HepG2 (cell line): ENCODE measurements at regions not wholly inside any gene's neighbourhood (a gene's known extent, or its start where the extent isn't known, plus 50 kb on each side); places are given as distances from the start of the nearest gene placed in this dataset.

ENCODE experiments used
- ATAC-seq: fragments of 200-7000 bp; cut with Tn5 transposase; 3 replicates; pipeline ENCODE4 v1.9.1; 2020; ENCODE audit warnings: mild to moderate bottlenecking, moderate library complexity
- BruUV-seq: library from RNA; stranded (reverse); fragments of 400-500 nt; replicated peaks from 2 replicates; lab custom pipeline; 2021; lab: Mats Ljungman, UMichigan
- CTCF ChIA-PET: fragments of 300-600 bp; formaldehyde crosslinking; extraction: SDS; loops from one replicate; lab custom pipeline; 2021; ENCODE audit warnings: low total read pairs, inconsistent platforms, low intra/inter-chr PET ratio; lab: Yijun Ruan, JAX
- POLR2A ChIA-PET: fragments of 350-600 bp; sonication (Branson Sonifier 250); formaldehyde crosslinking; loops from one replicate; lab custom pipeline; 2020; ENCODE audit warnings: antibody characterized with exemption, inconsistent platforms; lab: Yijun Ruan, JAX
- DNase-seq: peaks from one replicate; pipeline ENCODE4 v3.0.0-alpha.2; 2015; ENCODE audit warnings: low spot score
- FAIRE-seq: peaks from 3 replicates; lab custom pipeline; 2011; peaks lifted over from hg19 to GRCh38; lab: Jason Lieb, UNC
- H2AFZ ChIP-seq: one replicate; pipeline ENCODE4 v1.6.1; 2011; ENCODE audit warnings: low read length, inconsistent platforms
- H3K27ac ChIP-seq: fragments of 300-600 bp; 3 replicates; pipeline ENCODE4 v1.8.0; 2011; ENCODE audit warnings: mixed run types, mild to moderate bottlenecking, mixed read lengths, low read length, inconsistent platforms; ENCODE audit not compliant: insufficient read depth; ENCODE audit errors: extremely low read length
- H3K27me3 ChIP-seq, 2 experiments: fragments of 200-600 bp in 1 of 2; 2 replicates in 1 of 2; 3 replicates in 1 of 2; pipeline versions ENCODE4 v1.6.0 to v1.8.0; 2011; ENCODE audit warnings: low read length in 2 of 2, mild to moderate bottlenecking in 2 of 2, moderate library complexity in 2 of 2, inconsistent platforms in 1 of 2; ENCODE audit not compliant: insufficient read depth in 2 of 2, control insufficient read depth in 1 of 2
- H3K36me3 ChIP-seq, 2 experiments: fragments of 200-600 bp in 1 of 2; replicated peaks in 1 of 2; 2 replicates in 1 of 2; 3 replicates in 1 of 2; pipeline versions ENCODE4 v1.5.1 to v1.8.0; 2011; ENCODE audit warnings: low read length in 2 of 2, inconsistent platforms in 1 of 2; ENCODE audit not compliant: insufficient read depth in 2 of 2, control insufficient read depth in 1 of 2
- H3K4me1 ChIP-seq: 2 replicates; pipeline ENCODE4 v1.5.1; 2012; ENCODE audit warnings: low read length, inconsistent platforms; ENCODE audit not compliant: insufficient read depth
- H3K4me2 ChIP-seq: 2 replicates; pipeline ENCODE4 v1.6.0; 2011; ENCODE audit warnings: low read depth, low read length, inconsistent platforms
- H3K4me3 ChIP-seq, 3 experiments: fragments of 200-600 bp in 1 of 3; sonication (generic), shearing (Covaris generic) in 1 of 3; replicated peaks in 1 of 3; 2 replicates each; pipeline ENCODE4 v1.5.1; 2011 to 2016; ENCODE audit warnings: low read length in 3 of 3, inconsistent platforms in 2 of 3, low read depth in 2 of 3, mild to moderate bottlenecking in 2 of 3, control low read depth in 1 of 3, mixed read lengths in 1 of 3; ENCODE audit not compliant: insufficient read depth in 1 of 3
- H3K79me2 ChIP-seq: one replicate; pipeline ENCODE4 v1.6.1; 2011; ENCODE audit warnings: low read length, inconsistent platforms; ENCODE audit not compliant: insufficient read depth
- H3K9ac ChIP-seq: 2 replicates; pipeline ENCODE4 v1.6.0; 2011; ENCODE audit warnings: mild to moderate bottlenecking, low read depth, low read length, inconsistent platforms; ENCODE audit not compliant: insufficient read depth
- H3K9me3 ChIP-seq: 2 replicates; pipeline ENCODE4 v1.5.1; 2012; ENCODE audit warnings: mild to moderate bottlenecking, low read length
- H4K20me1 ChIP-seq: 2 replicates; pipeline ENCODE4 v1.6.0; 2011; ENCODE audit warnings: inconsistent platforms, mild to moderate bottlenecking, low read length, moderate library complexity; ENCODE audit not compliant: insufficient read depth
- EED ChIP-seq: sonication (generic); formaldehyde crosslinking; IDR thresholded peaks from 2 replicates; pipeline ENCODE4 v1.5.0; 2020; ENCODE audit warnings: mild to moderate bottlenecking, missing genetic modification reagents
- GLI4 ChIP-seq: sonication (generic); formaldehyde crosslinking; IDR thresholded peaks from 2 replicates; pipeline ENCODE4 v1.5.1; 2020; ENCODE audit warnings: missing genetic modification reagents, mild to moderate bottlenecking, moderate library complexity, borderline replicate concordance
- NFIB ChIP-seq: sonication (generic); formaldehyde crosslinking; IDR thresholded peaks from 2 replicates; pipeline ENCODE4 v1.9.0; 2021; ENCODE audit warnings: missing genetic modification reagents, mild to moderate bottlenecking, borderline replicate concordance
- NR0B2 ChIP-seq: sonication (generic); formaldehyde crosslinking; IDR thresholded peaks from 2 replicates; pipeline ENCODE4 v1.4.0; 2020; ENCODE audit warnings: mild to moderate bottlenecking, missing genetic modification reagents
- PLRG1 ChIP-seq: fragments of 450-650 bp; conservative IDR thresholded peaks from 2 replicates; pipeline ENCODE4 v1.6.1; 2016
- POLR2G ChIP-seq: fragments of 200-400 bp; formaldehyde crosslinking; IDR thresholded peaks from 2 replicates; pipeline ENCODE4 v1.6.1; 2018; ENCODE audit warnings: mild to moderate bottlenecking, low read depth, low read length, moderate library complexity
- RBM22 ChIP-seq: fragments of 200-400 bp; formaldehyde crosslinking; optimal IDR thresholded peaks from 2 replicates; pipeline ENCODE3; 2017; ENCODE audit warnings: mild to moderate bottlenecking, low read length, moderate library complexity
- RORA ChIP-seq: sonication (generic); formaldehyde crosslinking; IDR thresholded peaks from 2 replicates; pipeline ENCODE4 v1.5.0; 2020; ENCODE audit warnings: mild to moderate bottlenecking, missing genetic modification reagents, moderate library complexity
- ZBTB49 ChIP-seq: sonication (generic); formaldehyde crosslinking; IDR thresholded peaks from 2 replicates; pipeline ENCODE4 v1.4.0; 2020; ENCODE audit warnings: missing genetic modification reagents, borderline replicate concordance
- ZNF24 ChIP-seq: fragments of 450-650 bp; IDR thresholded peaks from 2 replicates; pipeline ENCODE4 v1.6.1; 2017; ENCODE audit warnings: antibody characterized with exemption, mild to moderate bottlenecking
- ZNF496 ChIP-seq: sonication (generic); formaldehyde crosslinking; IDR thresholded peaks from 2 replicates; pipeline ENCODE4 v1.8.1; 2023; ENCODE audit warnings: mild to moderate bottlenecking, moderate library complexity, missing genetic modification reagents; ENCODE audit not compliant: insufficient replicate concordance
- ZNF883 ChIP-seq: sonication (generic); formaldehyde crosslinking; IDR thresholded peaks from 2 replicates; pipeline ENCODE4 v1.5.1; 2020; ENCODE audit warnings: mild to moderate bottlenecking, missing genetic modification reagents; ENCODE audit errors: not compliant biosample characterization
- WGBS: methylation state at CpG from one replicate; pipeline ENCODE4 v1.1.6; 2017; ENCODE audit warnings: low lambda C conversion rate; 5-methylcytosine and 5-hydroxymethylcytosine counted together
- in situ Hi-C: cut with HindIII; loops from 2 replicates; pipeline ENCODE4 v1.10.0; 2017; ENCODE audit warnings: low pct_unique_long_range_greater_than_20kb; ENCODE audit not compliant: extremely low pct_ligation_motif_present
- intact Hi-C: fragments of 100-400 bp; cut with micrococcal nuclease; formaldehyde crosslinking; loops from one replicate; pipeline ENCODE4 v1.10.0; 2022; ENCODE audit not compliant: unreplicated experiment

GRCh38 chr11:29447821-29448220 is 569.0 kb downstream of the KCNA4 start:
- TF ChIP-seq EED (CRISPR knock-in tag) (no peak), ZNF24 (no peak), PLRG1 (no peak), GLI4 (CRISPR knock-in tag) (no peak), ZBTB49 (no peak)
- TF ChIP-seq, all 625 proteins: peak for 0
- Histone ChIP-seq H3K79me2 (no peaks in the 10 kb centered on the region), H4K20me1 (no peaks in the 10 kb centered on the region), H3K27ac (no peak overlapping the region), H3K4me3 (no peak overlapping the region), H2AFZ (no peak overlapping the region), H3K4me2 (no peak overlapping the region), H3K36me3 (no peaks in the 10 kb centered on the region), H3K9me3 (peaks cover 2% of the 10 kb centered on the region; the same call in 1 of the 2 replicates), H3K4me1 (no peaks in the 10 kb centered on the region), H3K27me3 (no peaks in the 10 kb centered on the region), H3K9ac (no peak overlapping the region)
- DNase-seq (no peak), FAIRE-seq (no peak), ATAC-seq (no peak)
- WGBS, result 0% methylated on average over 1 of the region's 1 CpG
- intact Hi-C loops, result loop anchor here (2.0 kb wide), 2 partner anchors 695 to 1471 kb away; no protein-coding TSS in a partner anchor
- POLR2A ChIA-PET, result no interaction called here
- CTCF ChIA-PET, result no interaction called here
- BruUV-seq, result no TSS peak
- in situ Hi-C loops, result loop anchor here (25.0 kb wide), 2 partner anchors 739 to 1464 kb away; no protein-coding TSS in a partner anchor

- no TSS peak for BruUV-seq
- Histone ChIP-seq H3K4me1 (no peaks in the 10 kb centered on the region), H3K4me2 (no peak overlapping the region), H3K4me3 (no peak overlapping the region), H3K27me3 (no peaks in the 10 kb centered on the region; a peak in 1 of 5 replicates), H4K20me1 (no peaks in the 10 kb centered on the region), H3K79me2 (no peaks in the 10 kb centered on the region), H2AFZ (no peak overlapping the region), H3K27ac (no peak overlapping the region)
- intact Hi-C loops (no loop called here), in situ Hi-C loops (loop anchor here (25.0 kb wide), 2 partner anchors 741 to 1466 kb away; no protein-coding TSS in a partner anchor)
- FAIRE-seq (no peak), ATAC-seq (no peak), DNase-seq (no peak)
- ChIA-PET POLR2A (no interaction called here), CTCF (no interaction called here)
- TF ChIP-seq ZNF496 (CRISPR knock-in tag) (no peak), RORA (CRISPR knock-in tag) (no peak), NFIB (CRISPR knock-in tag) (no peak), NR0B2 (CRISPR knock-in tag) (no peak), POLR2G (no peak), ZNF883 (CRISPR knock-in tag) (no peak), RBM22 (no peak)
- TF ChIP-seq, all 625 proteins: peak for 0
- Histone ChIP-seq H3K9me3 (peaks cover 7% of the 10 kb centered on the region; the same call in 1 of the 2 replicates), H3K9ac (no peak overlapping the region), H3K36me3 (no peaks in the 10 kb centered on the region)
- 76% methylated on average over 5 of the region's 7 CpGs for WGBS
Measured at GRCh38 chr11:29446132-29446531, 570.7 kb downstream of the KCNA4 start.
